ENCODE measurements at regions not wholly inside any gene's neighbourhood (a gene's known extent, or its start where the extent isn't known, plus 50 kb on each side); places are given as distances from the start of the nearest gene placed in this dataset.

GRCh38 chr5:33303579-33304095 is 137.1 kb upstream of the TARS1 start:
- H3K4me3 ChIP-seq (ENCODE audit: low read length), result no peak overlapping the region
- no peak for DNase-seq (ENCODE audit: low read depth)
- TF ChIP-seq CTCF (IDR thresholded peaks at IDR 0.05; ENCODE audit: insufficient read depth, low read depth, low read length, missing control alignments), result no peak

DNA sequence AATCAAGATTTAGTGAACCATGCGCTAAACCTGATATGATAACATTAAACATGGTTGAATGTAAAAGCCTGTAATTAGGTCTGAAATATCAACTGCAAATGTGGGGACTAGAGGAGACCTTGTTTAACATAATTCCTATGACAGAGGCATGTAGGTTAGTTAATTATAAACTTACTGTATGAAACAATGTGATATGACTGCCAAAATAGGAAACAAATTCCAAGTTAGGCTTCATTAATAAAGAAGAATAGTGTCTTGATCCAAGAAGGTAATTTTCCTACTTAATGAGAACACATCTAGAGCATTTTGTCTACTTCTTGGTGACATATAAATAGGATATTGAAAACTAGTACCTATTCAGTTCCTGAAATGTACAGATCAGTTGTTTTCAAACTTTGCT is 136.2 kb upstream of the TARS1 start:
- TF ChIP-seq CTCF (IDR thresholded peaks at IDR 0.05; ENCODE audit: insufficient read depth, low read depth, low read length, missing control alignments), result no peak
- no peak overlapping the region for H3K4me3 ChIP-seq (ENCODE audit: low read length)
- no peak for DNase-seq (ENCODE audit: low read depth)

DNA sequence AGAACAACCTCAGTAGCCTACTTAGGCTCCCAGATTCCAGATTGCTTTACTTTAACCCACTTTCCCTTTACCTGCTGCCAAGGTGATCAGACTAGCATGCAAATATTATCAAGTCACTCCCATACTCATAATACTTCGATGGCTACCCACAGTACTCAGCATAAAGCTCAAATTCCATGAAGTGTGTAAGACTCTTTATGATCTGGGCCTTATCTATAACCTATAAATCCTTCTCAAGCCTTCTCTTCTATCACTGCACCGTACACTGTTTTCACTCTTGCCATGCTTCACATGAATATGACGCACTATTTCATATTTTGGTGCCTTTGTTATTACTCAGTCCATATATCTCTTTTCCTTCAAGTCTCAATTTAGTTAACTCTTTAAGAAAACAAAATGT is 135.2 kb upstream of the TARS1 start:
- no peak for DNase-seq (ENCODE audit: low read depth)
- TF ChIP-seq CTCF (IDR thresholded peaks at IDR 0.05; ENCODE audit: insufficient read depth, low read depth, low read length, missing control alignments), result no peak
- no peak overlapping the region for H3K4me3 ChIP-seq (ENCODE audit: low read length)

DNA sequence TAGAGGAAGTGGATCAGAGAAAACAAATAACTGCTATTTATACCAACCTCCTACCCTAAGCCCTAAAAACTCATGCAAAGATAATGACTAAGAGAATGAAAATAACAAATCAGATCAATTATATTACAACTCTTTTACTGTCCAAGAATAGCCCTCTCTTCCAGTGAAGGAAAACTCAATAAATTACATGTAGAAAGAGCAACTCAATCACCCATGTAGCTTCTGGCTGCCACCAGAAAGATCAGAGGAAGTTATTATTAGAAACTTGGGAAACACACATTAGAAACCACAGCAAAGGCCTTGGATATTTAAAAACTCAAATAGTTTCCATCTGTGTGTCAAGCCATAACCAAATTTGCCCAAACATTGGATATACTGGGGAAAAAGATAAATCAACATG is 134.0 kb upstream of the TARS1 start:
- no peak overlapping the region for H3K4me3 ChIP-seq (ENCODE audit: low read length)
- no peak for DNase-seq (ENCODE audit: low read depth)
- no peak for TF ChIP-seq CTCF (IDR thresholded peaks at IDR 0.05; ENCODE audit: insufficient read depth, low read depth, low read length, missing control alignments)

GRCh38 chr5:33308586-33308985 is 132.2 kb upstream of the TARS1 start:
- DNase-seq (ENCODE audit: low read depth), result no peak
- TF ChIP-seq CTCF (IDR thresholded peaks at IDR 0.05; ENCODE audit: insufficient read depth, low read depth, low read length, missing control alignments), result no peak
- H3K4me3 ChIP-seq (ENCODE audit: low read length), result no peak overlapping the region

DNA sequence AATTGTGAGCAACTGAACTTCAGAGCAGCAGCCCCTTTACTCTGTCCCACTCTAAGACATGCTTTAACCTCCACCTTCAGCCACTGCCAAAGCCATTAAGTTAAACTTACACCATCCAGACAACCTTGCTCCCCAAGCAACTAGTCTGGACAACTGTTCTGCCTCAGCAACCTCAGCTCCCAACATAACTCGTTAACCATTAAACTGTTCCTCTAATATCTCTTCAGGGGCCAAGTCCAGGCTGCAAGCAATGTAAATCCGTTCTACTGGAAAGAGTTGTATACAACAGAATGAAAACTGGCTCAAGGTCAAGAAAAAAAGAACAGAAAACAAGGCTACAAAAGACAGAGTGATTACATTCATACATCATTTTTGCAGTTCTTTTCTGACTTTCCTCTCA is 131.7 kb upstream of the TARS1 start:
- no peak for TF ChIP-seq CTCF (IDR thresholded peaks at IDR 0.05; ENCODE audit: insufficient read depth, low read depth, low read length, missing control alignments)
- no peak for DNase-seq (ENCODE audit: low read depth)

GRCh38 chr5:33309536-33310345 is 131.0 kb upstream of the TARS1 start:
- DNase-seq (ENCODE audit: low read depth), result no peak
- no peak overlapping the region for H3K4me3 ChIP-seq (ENCODE audit: low read length)
- no peak for TF ChIP-seq CTCF (IDR thresholded peaks at IDR 0.05; ENCODE audit: insufficient read depth, low read depth, low read length, missing control alignments)

More for the DNA sequence above, 131.7 kb upstream of the TARS1 start:
- H3K4me3 ChIP-seq (ENCODE audit: low read length), result no peak overlapping the region

Data from epithelial cell of esophagus (primary cell).